ENCODE measurements at regions not wholly inside any gene's neighbourhood (a gene's known extent, or its start where the extent isn't known, plus 50 kb on each side); places are given as distances from the start of the nearest gene placed in this dataset.

- no peak for DNase-seq
These were observed 525.1 kb downstream of the LMO7 start for GRCh38 chr13:76160961-76161925.

- no peak for DNase-seq
These were observed 524.4 kb downstream of the LMO7 start for GRCh38 chr13:76160506-76160905.

GRCh38 chr13:76157926-76158325 lies 521.8 kb downstream of the LMO7 start:
- no peak for DNase-seq

GRCh38 chr13:76153239-76153638 lies 517.1 kb downstream of the LMO7 start:
- DNase-seq: no peak

GRCh38 chr13:76148926-76149325 lies 512.8 kb downstream of the LMO7 start:
- DNase-seq: no peak

- DNase-seq: no peak
These were observed 512.2 kb downstream of the LMO7 start for GRCh38 chr13:76148374-76148773.

GRCh38 chr13:76132532-76132931 lies 496.4 kb downstream of the LMO7 start:
- DNase-seq: no peak

GRCh38 chr13:76131551-76131950 lies 495.4 kb downstream of the LMO7 start:
- no peak for DNase-seq

GRCh38 chr13:76129305-76130000 lies 493.3 kb downstream of the LMO7 start:
- no peak for DNase-seq

- DNase-seq: no peak
These were observed 491.8 kb downstream of the LMO7 start for GRCh38 chr13:76127922-76128321.

- DNase-seq: no peak
These were observed 487.4 kb downstream of the LMO7 start for GRCh38 chr13:76123548-76123947.

- no peak for DNase-seq
These were observed 480.7 kb downstream of the LMO7 start for GRCh38 chr13:76116751-76117360.

- DNase-seq: no peak
These were observed 470.6 kb downstream of the LMO7 start for GRCh38 chr13:76106763-76107162.

- no peak for DNase-seq
These were observed 458.5 kb downstream of the LMO7 start for GRCh38 chr13:76094645-76095044.

- no peak for DNase-seq
These were observed 454.9 kb downstream of the LMO7 start for GRCh38 chr13:76091076-76091475.

GRCh38 chr13:76086729-76087128 lies 450.6 kb downstream of the LMO7 start:
- DNase-seq: no peak

- no peak for DNase-seq
These were observed 431.7 kb downstream of the LMO7 start for GRCh38 chr13:76067850-76068249.

- no peak for DNase-seq
These were observed 417.1 kb downstream of the LMO7 start for GRCh38 chr13:76053181-76053580.

GRCh38 chr13:76049376-76049746 lies 413.2 kb downstream of the LMO7 start:
- no peak for DNase-seq

- no peak for DNase-seq
These were observed 412.7 kb downstream of the LMO7 start for GRCh38 chr13:76048675-76049375.

- no peak for DNase-seq
These were observed 412.0 kb downstream of the LMO7 start for GRCh38 chr13:76048131-76048530.

- DNase-seq: no peak
These were observed 407.7 kb downstream of the LMO7 start for GRCh38 chr13:76043874-76044273.

All from stimulated activated CD4-positive, alpha-beta T cell treated with anti-CD3 and anti-CD28 coated beads, Interleukin-4, amount 100 ng/mL, for 24 hours (primary cell).